ENCODE measurements at regions not wholly inside any gene's neighbourhood (a gene's known extent, or its start where the extent isn't known, plus 50 kb on each side); places are given as distances from the start of the nearest gene placed in this dataset.

DNA sequence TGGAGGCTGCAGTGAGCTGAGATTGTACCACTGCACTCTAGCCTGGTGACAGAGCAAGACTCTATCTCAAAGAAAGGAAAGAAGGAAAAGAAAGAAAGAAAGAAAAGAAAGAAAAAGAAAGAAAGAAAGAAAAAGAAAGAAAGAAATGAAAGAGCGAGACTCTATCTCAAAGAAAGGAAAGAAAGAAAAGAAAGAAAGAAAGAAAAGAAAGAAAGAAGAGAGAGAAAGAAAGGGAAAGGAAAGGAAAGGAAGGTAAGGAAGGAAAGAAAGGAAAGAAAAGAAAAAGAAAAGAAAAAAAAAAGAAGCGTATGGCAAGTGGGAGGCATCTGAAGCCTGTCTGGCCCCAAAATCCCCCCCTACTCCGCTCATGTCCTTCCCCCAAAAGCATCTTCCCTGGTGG, 182.3 kb upstream of the MSX2 start:
- no peak for ATAC-seq
- Histone ChIP-seq H2AFZ (ENCODE audit: low read depth, low read length, poor library complexity, severe bottlenecking) (no peak overlapping the region), H3K36me3 (ENCODE audit: control insufficient read depth in 1 of 2, insufficient read depth in 2 of 2, low read length in 2 of 2) (no peaks in the 10 kb centered on the region), H3K79me2 (ENCODE audit: insufficient read depth, low read length) (no peaks in the 10 kb centered on the region), H3K4me3 (replicated peaks in 1 of 2; ENCODE audit: low read depth in 1 of 2, low read length in 2 of 2) (no peak overlapping the region), H3K27me3 (ENCODE audit: insufficient read depth, low read length) (no peaks in the 10 kb centered on the region; the same call in 1 of the 2 replicates), H3K4me2 (ENCODE audit: low read length) (no peak overlapping the region), H3K9me2 (ENCODE audit: insufficient read depth) (no peaks in the 10 kb centered on the region), H3K9me3 (ENCODE audit: control insufficient read depth in 1 of 2, insufficient read depth in 1 of 2, low read depth in 1 of 2, low read length in 2 of 2) (no peaks in the 10 kb centered on the region), H4K20me1 (ENCODE audit: insufficient read depth) (no peaks in the 10 kb centered on the region), H3K9ac (ENCODE audit: low read length) (no peak overlapping the region), H3K4me1 (ENCODE audit: control insufficient read depth in 1 of 2, insufficient read depth in 2 of 2, low read length in 2 of 2) (no peaks in the 10 kb centered on the region), H3K27ac (ENCODE audit: low read depth, low read length) (no peak overlapping the region)
- no peak for DNase-seq (ENCODE audit: low read depth, low spot score)
- ChIA-PET POLR2A (interaction anchor here (0.7 kb wide), 1 partner anchor 18 kb away, joined by 4 read pairs; no protein-coding TSS in a partner anchor), CTCF (no interaction called here), RAD21 (ENCODE audit: low non-redundant PET in 1 of 2, low total read pairs in 2 of 2, uncharacterized antibody in 2 of 2, unreplicated experiment in 2 of 2) (no interaction called here)
- intact Hi-C loops (cut with micrococcal nuclease): no loop called here
- TF ChIP-seq CBX3 (IDR thresholded peaks at IDR 0.05; ENCODE audit: low read depth) (no peak), SRF (IDR thresholded peaks at IDR 0.05; ENCODE audit: low read depth) (no peak), POLR2AphosphoS5 (IDR thresholded peaks at IDR 0.05; ENCODE audit: low read depth, low read length) (no peak), SP1 (IDR thresholded peaks at IDR 0.05; ENCODE audit: low read depth) (no peak), POLR2A (IDR thresholded peaks at IDR 0.05; ENCODE audit: borderline replicate concordance, extremely low read depth, insufficient read depth, insufficient read length) (no peak), ZNF274 (IDR thresholded peaks at IDR 0.05; ENCODE audit: low read depth, low read length) (no peak), RAD21 (IDR thresholded peaks at IDR 0.05; ENCODE audit: low read depth) (no peak), JUND (IDR thresholded peaks at IDR 0.05) (no peak), YY1 (IDR thresholded peaks at IDR 0.05; ENCODE audit: extremely low read depth, insufficient replicate concordance, low read depth, low read length) (no peak), CEBPB (IDR thresholded peaks at IDR 0.05; ENCODE audit: low read depth) (no peak), EZH2 (IDR thresholded peaks at IDR 0.05) (no peak), SIN3A (IDR thresholded peaks at IDR 0.05; ENCODE audit: low read depth) (no peak), TCF7L2 (IDR thresholded peaks at IDR 0.05; ENCODE audit: borderline replicate concordance, extremely low read depth, insufficient read depth, insufficient read length) (no peak), ZFX (IDR thresholded peaks at IDR 0.05) (no peak), EZH2phosphoT487 (IDR thresholded peaks at IDR 0.05; ENCODE audit: borderline replicate concordance) (no peak)
- TF ChIP-seq, protein P1, sequence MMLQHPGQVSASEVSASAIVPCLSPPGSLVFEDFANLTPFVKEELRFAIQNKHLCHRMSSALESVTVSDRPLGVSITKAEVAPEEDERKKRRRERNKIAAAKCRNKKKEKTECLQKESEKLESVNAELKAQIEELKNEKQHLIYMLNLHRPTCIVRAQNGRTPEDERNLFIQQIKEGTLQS (IDR thresholded peaks at IDR 0.05): no peak
- TF ChIP-seq, protein P2, sequence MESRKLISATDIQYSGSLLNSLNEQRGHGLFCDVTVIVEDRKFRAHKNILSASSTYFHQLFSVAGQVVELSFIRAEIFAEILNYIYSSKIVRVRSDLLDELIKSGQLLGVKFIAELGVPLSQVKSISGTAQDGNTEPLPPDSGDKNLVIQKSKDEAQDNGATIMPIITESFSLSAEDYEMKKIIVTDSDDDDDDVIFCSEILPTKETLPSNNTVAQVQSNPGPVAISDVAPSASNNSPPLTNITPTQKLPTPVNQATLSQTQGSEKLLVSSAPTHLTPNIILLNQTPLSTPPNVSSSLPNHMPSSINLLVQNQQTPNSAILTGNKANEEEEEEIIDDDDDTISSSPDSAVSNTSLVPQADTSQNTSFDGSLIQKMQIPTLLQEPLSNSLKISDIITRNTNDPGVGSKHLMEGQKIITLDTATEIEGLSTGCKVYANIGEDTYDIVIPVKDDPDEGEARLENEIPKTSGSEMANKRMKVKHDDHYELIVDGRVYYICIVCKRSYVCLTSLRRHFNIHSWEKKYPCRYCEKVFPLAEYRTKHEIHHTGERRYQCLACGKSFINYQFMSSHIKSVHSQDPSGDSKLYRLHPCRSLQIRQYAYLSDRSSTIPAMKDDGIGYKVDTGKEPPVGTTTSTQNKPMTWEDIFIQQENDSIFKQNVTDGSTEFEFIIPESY (IDR thresholded peaks at IDR 0.05; ENCODE audit: extremely low read depth, insufficient replicate concordance, low read length): no peak
- TF ChIP-seq, protein P3, sequence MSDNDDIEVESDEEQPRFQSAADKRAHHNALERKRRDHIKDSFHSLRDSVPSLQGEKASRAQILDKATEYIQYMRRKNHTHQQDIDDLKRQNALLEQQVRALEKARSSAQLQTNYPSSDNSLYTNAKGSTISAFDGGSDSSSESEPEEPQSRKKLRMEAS (IDR thresholded peaks at IDR 0.05): no peak
- no TSS peak for BruUV-seq (replicated peaks)

Data from HCT116 (cell line).